Hematopoietic multipotent progenitor cell (in vitro differentiated cells): ENCODE measurements at regions not wholly inside any gene's neighbourhood (a gene's known extent, or its start where the extent isn't known, plus 50 kb on each side); places are given as distances from the start of the nearest gene placed in this dataset.
A peak's percentile ranks its signal among the peaks of the same experiment; 100 is the strongest.

Experiments
- DNase-seq, 3 donors: peaks; one replicate each; pipeline ENCODE4 v3.0.0-alpha.2; 2011 to 2015; ENCODE audit warnings: low read depth in 2 of 3, low spot score in 2 of 3

DNA sequence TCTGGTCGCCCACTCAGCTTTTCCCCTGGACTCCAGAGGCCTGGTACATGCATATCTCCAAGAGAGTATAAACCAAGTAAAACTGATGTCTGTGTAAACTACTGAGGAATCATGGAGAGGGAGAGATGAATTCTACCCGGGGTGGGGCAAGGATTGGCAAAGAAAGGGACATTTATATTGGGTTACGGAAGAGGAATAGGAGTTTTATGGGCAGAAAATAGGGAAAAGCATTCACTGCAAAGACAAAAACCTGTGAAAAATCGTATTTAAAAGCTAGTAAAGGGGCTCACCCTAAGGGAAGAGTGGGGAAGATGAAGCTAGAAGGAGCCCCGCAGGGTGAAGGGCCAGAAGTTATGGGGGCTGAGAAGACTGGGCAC is 248.0 kb upstream of the KLF4 start:
- DNase-seq = no peak

DNA sequence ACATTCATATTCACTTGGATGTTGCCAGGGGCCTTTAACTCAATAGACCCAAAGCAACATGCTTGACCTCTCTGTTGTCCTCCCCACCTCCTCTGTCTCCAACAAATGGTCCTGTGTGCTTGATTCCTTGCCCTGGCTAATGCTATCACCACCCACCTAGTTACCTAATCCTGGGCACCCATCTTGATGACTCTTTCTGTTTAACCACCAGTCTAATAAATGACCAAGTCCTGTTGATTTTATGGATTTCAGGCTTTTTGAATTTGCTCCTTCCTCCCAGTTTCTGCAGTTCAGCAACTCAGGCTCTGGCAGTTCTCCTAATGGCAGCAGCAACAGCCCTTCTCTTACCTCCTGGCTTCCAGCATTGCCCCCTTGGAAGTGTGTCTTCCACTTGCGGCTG is 246.3 kb upstream of the KLF4 start:
- DNase-seq = no peak

DNA sequence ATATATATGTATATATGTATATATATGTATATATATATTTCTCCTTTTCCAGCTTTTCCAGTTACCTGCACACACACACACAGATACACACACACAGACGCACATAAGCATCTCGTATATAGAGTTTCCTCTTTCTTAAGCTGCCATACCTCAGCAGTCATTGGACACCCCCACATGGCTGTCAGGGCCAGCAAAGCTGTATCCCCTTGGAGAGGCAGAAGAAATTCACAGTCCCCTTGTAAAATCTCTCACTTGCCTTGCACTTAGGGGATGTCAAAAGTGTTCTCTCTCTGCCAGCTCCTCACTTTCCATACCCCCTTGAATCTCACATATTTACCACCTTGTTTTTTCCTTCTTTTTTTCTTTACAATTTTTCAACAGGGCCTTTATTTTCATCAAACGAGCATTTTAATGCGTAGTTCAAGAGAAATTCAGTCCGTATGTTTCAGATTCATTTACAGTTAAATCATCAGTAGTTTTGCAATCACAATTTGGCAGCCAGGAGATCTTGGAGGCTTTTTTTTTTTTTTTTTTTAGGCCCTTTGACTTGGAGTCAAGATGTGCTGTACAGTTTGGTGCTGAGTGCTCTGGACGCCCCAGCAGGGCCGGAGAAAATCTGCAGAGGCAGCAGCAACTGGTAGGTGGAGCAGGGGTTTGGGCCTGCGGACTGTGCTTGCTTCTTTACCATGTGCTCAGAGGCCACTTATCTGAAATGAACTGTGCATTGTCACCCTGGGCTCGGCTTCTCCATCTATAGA is 244.9 kb upstream of the KLF4 start:
- DNase-seq = no peak

DNA sequence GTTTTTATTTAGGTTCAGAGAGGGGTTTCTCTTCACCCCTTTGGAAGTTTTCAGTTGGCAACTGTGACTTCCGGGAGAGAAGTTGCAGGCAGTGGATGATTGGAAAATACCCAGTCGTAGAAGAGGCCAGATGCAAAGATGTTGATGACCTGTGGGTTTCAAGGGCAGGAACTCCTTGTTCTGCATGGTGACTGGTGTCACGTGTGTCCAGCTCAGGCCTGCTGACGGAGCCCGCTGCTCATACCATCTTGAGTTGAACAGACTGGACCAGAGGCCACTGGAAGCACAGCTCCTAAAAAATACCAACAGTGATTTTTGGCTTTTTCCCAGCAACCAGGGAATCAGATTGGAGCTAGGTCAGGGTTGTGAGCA is 243.9 kb upstream of the KLF4 start:
- DNase-seq = no peak

DNA sequence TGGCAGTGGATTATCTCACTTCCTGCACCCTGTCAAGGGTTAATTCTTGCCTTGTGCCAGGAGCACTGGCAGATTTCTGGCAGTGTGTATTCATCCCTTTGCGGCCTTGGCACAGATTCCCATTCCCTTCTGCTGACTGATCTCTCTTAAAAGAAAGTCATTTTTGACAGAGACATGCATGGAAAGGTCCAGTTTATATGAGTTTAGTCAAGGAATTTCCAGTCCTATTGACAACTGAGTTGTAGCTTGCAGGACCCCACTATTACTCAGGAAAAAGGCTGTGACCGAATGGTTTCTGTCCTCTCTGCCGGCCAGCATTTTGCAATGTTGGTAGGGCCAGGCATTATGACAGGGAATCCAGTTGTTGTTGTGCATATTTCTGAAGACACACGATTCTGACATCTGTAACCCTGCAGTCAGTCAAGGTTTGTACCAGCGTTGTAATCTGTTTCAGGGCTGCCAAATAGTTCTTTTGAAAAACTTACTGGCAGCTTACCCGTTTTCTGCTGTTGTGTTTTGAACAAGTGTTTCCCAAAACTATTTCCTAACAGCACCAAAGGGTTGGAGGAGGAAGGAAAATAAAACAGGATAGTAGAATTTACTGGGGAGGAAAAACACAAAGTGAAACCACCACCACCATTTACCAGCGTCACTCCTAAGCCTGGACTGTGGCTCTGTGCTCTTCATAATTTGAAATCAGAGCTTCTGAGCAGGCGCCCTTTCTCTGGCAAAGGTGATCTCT is 243.4 kb upstream of the KLF4 start:
- DNase-seq = no peak

DNA sequence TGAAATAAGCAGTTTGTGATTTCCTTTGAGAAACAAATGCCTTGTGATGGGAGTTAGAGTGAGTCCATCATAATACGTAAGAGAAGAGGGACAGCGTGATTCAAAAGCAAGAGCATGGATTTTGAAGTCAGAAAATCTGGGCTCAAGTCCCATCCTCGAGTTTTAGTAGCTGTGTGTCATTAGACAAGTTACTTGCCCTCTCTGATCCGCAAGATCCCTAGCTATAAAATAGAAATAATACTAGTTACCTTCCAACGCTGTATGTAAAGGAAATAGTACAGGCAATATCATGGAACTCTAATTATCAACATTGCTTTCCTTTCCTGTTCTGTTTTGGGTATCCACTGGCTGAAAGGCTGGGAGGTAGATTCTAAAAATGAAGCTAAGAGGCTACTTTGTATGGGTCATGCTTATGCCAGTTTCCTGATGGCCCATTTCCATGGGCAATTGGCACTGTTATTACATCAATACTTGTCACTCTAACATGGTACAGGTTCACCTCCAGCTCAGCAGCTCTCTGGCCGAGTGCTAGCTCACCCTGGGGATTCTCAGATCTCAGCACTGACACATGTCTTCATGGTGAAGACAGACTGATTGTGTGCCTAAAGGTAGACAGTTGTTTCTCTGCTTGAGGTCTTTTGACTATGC is 241.7 kb upstream of the KLF4 start:
- no peak for DNase-seq

DNA sequence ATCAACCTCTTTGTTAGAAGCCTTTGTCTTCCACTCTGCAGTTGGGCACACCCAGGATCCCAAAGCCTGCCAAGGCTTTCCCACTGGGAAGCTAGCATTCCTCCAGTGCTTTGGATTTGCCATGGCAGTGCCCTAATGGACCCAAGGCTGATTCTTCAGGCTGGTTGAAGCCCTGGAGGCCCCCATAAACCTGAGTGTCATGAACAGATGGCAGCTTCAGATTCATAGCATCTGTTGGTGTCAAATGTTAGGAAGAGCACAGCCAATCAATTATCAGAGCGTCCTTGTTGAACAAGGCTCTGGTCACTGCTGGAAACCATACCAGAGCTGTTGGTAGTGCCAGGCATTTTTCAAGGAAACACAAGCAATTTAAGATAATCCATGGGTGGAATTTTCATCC is 241.1 kb upstream of the KLF4 start:
- DNase-seq = no peak

DNA sequence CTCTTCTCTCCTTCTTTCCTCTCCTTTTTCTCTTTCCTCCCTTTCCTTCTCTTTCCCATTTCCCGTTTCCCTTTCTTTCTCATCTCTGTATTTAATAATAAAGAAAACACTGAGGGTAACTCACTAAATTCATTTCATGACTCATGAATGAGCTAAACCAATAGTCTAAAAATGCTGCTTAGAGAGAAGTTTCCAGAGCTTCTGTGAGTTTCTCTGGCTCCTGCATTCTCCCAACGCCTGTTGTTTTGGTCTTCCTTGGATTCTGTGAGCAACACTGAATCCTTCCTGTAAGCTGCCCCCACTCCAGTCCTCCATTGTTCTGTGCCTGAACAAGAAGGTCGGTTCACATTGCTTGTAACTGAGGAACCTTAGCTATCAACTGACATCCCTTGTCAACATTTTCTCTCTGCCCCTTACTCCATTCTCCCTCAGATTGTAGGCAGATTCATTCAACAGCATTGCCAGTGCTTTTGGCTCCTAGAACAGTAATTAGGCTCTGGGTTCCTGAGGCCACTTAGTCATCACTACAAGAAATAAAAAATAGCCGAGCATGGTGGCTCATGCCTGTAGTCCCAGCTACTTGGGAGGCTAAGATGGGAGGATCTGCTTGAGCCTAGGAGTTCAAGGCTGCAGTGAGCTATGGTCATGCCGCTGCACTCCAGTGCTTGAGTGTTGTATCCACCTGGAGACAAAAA is 237.7 kb upstream of the KLF4 start:
- DNase-seq = no peak

DNA sequence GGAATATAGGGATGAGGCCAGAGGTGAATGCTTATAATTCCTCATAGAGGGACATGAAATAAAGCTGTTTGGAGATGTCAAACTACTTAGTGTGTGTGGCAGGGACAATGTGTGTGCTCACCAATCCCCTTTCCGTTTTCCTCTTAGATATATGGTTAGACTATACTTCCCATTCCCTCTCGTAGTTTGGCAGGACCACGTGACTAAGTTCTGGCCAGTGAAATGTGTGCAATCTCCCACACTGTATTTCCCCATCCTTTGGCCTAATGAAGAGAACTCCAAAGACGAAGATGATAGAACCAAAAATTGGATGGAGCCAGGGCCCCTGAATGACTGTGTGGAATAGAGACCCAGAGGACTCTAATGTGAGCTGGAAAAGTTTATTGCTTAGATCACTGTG is 233.4 kb upstream of the KLF4 start:
- no peak for DNase-seq

DNA sequence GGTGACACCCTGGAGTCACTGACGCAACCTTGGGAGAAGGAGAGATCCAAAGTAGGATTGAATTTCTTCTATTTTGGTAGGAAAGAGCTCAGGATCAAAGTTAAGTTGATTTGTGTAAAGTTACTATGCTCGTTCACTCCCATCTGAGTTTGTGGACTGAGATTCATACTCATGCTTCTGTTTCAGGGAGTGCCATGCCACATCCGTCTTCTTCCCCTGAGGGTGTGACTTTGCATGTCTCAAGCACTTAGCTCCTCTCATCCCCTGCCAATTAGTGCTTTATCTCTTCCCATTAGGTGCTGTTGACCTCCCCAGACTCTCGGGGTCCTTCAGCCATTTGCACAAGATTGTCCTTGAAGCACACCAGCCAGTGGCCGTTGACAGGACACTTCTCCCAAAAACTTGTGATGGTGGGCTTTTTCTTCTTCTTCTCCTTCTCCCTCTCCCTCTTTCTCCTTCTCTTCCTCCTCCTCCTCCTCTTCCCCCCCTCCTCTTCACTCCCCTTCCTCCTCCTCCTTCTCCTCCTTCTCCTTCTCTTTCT is 232.2 kb upstream of the KLF4 start:
- no peak for DNase-seq

DNA sequence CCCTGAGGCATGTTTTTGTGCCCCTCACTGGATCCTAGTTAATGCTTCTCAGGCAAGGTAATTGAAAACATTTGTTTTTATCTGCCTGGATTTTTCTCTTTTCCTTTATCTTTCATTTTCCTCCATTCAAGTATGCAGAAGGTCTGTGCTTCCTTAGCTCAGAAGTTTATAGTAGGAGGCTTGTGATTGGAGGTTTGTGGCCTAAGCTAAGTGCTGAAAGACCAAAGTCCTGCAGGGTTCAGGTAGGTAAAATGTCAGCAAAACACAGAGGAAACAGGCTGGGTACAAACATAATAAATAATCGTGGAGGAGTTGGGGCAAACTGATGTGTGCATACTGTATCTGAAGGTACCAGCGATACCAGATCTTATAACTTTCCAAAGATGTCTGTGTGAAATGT is 230.9 kb upstream of the KLF4 start:
- DNase-seq = no peak

DNA sequence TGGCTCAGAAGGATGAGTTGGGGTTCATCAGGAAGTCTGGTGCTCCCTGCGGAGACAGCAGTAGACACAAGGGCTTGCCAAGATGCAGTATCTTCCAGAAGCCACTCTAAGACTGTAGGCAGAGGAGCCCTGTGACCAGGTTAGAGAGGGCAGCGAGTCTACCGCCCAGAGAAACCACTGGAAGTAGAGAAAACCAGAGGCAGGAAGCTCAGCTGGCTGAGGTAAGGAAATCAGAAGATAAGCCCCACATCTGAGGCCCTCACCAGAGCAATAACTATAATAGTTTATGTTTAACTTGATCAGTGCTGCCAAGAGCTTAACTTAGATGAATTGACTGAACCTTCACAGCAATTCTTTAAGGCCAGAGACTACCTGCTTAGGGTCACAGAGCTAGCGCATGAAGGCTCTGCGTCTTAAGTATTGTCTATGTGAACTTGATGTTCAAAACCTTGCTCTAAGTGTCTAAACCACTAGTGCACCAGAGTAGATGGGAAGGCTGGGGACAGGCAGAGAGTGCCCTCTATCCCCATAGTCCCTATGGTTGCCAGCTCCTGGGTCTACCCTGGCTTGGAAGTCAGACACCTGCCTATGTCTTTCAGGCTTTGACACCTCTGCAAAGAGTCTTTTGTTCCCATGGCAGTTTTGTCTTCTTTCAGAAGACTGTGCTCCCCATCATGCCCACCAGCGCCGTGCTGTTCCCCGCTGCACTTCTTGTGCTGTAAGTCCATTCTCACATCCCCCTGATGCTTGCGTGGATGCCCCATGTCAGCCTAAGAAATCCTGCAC is 228.2 kb upstream of the KLF4 start:
- peak in 1 of 3 donors; percentile 42 for DNase-seq

DNA sequence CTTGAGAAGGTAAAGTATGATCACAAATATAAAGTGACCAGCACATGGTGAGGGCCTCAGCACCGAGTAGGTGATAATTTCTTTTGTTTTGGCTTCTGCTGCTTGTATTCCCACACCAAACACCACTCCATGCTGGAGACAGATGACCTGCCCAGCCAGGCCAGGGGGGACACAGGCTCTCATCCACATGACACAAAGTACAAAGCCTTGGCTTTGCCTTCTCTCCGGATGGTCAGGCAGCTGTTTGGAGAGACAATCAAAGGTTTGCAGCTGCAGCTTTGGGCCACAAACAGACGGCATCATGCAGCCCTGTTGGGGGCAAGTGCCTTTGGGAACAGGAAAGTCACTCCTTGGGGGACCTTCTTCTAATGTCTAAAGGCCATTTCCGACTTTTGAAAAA is 226.2 kb upstream of the KLF4 start:
- no peak for DNase-seq

DNA sequence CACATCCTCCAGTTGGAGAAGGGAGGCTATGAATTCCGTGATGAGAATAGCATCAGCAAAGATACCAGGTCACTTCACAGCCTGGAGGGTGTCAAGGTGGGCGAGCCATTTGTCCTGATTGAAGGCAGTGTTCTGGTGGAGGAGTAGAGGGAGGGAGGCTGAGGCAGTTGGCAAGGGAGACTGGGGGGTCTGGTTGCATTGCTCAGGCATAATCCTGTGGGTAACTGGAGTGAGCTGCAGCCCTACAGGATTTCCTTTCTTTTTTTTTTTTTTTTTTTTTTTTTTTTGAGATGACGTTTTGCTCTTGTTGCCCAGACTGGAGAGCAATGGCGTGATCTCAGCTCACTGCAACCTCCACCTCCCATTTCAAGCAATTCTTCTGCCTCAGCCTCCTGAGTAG is 223.9 kb upstream of the KLF4 start:
- DNase-seq = peak in 1 of 3 donors; percentile 42

DNA sequence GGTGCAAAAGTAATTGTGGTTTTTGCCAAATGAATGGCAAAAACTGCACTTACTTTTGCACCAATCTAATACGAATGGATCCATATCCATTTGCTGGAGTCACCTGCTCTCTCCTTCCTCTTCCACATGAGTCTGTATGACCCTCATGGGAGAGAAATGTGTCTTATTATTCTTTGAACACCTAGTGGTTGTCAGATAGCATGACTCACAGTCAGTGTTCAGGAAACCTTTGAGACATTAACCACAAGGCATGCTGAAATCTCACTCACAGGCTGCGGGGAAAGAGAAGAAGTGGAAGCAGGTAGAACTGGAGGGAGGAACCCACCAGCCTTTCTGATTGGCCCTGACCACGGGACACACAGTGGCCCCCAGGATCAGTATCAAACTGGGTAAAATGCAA is 222.8 kb upstream of the KLF4 start:
- peak in 2 of 3 donors; percentile 68 to 88 for DNase-seq

DNA sequence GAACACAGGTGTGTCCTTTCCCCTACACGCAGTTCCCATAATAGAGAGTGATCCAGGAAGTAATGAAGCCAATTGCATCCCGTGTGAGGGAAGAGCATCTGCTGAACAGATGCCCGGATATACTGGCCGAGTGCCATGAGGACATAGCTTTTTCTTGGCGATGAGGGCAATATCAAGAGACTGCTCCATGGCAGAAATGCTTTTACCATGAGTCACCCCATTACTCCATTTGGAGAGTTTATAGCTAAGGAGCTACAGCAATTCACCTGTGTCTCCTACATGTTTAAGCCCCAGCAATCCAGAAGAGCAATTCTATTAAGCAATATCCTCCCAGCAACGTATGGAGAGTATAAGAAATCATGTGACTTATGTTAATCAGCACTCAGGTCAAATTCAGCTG is 222.0 kb upstream of the KLF4 start:
- DNase-seq = no peak

DNA sequence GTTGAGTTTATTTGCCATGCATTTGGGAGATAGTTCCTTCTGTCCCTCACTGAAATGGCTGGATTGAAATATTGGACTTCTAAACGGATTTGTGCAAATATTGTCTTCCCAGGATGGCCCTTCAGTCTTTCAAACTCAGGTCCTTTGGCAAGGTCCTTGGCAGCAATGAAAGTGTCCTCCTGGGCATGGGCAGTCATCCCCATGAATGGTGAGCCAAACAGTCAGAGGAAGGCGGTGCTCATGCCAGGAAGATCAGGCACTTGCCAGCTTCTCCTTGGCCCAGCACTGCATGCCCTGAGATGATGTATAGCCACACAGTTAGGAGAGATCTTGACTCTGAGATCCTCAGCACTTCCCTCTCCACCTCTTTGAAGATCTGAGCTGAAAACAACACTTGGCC is 221.4 kb upstream of the KLF4 start:
- no peak for DNase-seq

DNA sequence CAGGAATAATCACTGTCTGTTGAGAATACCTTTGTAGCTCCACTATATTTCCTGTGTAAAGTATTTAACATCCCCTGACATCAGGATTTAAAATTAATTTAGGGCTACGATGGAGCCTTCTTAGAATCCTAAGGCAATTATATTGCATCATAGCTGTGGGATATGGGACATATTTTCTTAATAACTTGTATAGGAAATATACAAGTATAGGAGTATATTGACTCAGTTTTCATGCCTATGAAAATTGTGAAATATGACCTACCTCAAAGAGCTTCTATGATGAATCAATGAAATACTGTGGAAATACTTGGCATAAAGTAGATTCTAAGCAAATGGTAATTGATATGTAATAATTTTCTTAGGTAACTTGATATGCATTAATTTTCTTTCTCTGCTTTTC is 221.0 kb upstream of the KLF4 start:
- no peak for DNase-seq

DNA sequence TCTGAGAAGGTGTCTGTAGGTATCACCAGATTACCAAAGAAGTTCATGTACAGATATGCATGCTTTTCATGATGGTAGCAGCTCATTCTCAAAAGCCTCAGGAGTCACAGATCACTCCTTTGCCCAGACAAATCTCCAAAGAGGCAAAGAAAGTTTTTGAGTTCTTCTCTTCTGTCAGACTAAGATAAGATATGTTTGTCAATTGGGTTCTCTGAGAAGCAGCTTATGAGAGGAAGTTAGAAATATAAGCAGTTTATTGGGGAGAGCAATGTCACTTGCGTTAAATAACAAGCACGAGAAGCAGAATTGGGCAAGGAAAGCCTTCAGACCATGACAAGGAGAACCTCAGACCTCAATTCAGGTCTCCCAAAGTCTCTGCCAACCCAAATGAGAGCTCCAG is 219.2 kb upstream of the KLF4 start:
- peak in 1 of 3 donors; percentile 21 for DNase-seq

DNA sequence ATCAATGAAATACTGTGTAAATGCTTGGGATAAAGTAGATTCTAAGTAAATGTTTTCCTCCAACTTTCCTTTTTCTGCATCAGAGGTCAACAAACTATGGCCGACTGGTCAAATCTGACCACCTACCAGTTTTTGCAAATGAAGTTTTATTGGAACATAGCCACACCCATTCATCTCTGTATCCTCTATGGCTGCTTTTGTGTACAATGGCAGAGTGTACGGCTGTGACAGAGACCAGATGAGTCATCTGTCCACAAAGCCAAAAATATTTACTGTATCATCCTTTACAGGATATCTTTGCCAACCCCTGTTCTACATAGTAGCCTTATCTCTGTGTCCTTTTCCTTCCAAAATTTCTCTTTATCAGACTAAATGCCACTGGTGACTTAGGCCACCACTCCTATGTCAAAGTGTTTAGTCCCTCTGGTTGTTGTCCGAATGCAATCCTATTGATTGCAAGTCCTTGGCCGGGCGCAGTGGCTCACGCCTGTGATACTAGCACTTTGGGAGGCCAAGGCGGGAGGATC is 218.4 kb upstream of the KLF4 start:
- DNase-seq = no peak
